ENCODE measurements at regions not wholly inside any gene's neighbourhood (a gene's known extent, or its start where the extent isn't known, plus 50 kb on each side); places are given as distances from the start of the nearest gene placed in this dataset.

DNA sequence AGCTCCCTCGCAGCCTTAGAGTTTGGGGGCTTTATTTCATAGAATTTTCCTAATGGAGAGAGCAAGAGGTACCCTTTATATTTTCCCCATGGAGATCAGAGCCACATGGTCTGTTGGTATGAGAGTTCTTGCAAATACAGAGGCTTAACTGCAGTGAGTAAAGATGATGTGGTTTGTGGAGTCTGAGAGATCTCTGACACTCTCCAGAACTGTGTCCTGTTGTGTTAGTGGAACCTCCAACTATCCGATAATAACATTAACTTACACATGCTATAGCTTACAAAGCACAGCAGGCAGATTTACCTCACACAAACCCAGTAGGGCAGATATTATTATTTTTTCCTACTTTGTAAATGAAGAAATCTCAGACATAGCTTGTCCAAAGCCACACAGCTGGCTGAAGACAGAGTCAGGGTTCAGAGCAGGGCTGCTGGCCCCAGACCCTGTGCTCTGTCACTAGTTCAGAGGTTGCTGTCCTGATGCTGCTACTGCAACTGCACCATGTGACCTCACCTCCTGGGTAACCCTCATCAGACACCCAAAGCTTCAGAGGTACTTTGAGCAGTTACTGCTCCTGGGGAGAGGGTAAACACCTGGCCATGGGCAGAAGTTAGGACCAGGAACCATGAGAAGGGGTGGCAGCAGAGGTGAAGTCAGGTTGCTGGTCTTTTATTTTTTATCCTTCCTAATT, 384.8 kb upstream of the PROX1 start:
- Histone ChIP-seq H3K4me3 (IDR thresholded peaks at IDR 0.05; ENCODE audit: insufficient read depth, low read depth, low read length) (no peak overlapping the region), H3K4me1 (ENCODE audit: low read depth, poor library complexity, severe bottlenecking) (no peaks in the 10 kb centered on the region), H3K4me2 (no peak overlapping the region), H3K27ac (no peak overlapping the region), H4K20me1 (ENCODE audit: insufficient read depth) (no peaks in the 10 kb centered on the region), H3K79me2 (ENCODE audit: insufficient read depth, low read depth) (no peaks in the 10 kb centered on the region), H2AFZ (ENCODE audit: low read depth) (no peak overlapping the region), H3K36me3 (ENCODE audit: insufficient read depth) (no peaks in the 10 kb centered on the region), H3K9ac (no peak overlapping the region), H3K27me3 (ENCODE audit: insufficient read depth, low read depth) (no peaks in the 10 kb centered on the region)
- TF ChIP-seq, protein P1, sequence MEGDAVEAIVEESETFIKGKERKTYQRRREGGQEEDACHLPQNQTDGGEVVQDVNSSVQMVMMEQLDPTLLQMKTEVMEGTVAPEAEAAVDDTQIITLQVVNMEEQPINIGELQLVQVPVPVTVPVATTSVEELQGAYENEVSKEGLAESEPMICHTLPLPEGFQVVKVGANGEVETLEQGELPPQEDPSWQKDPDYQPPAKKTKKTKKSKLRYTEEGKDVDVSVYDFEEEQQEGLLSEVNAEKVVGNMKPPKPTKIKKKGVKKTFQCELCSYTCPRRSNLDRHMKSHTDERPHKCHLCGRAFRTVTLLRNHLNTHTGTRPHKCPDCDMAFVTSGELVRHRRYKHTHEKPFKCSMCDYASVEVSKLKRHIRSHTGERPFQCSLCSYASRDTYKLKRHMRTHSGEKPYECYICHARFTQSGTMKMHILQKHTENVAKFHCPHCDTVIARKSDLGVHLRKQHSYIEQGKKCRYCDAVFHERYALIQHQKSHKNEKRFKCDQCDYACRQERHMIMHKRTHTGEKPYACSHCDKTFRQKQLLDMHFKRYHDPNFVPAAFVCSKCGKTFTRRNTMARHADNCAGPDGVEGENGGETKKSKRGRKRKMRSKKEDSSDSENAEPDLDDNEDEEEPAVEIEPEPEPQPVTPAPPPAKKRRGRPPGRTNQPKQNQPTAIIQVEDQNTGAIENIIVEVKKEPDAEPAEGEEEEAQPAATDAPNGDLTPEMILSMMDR (conservative IDR thresholded peaks at IDR 0.05; ENCODE audit: low read depth, low read length) = no peak

DNA sequence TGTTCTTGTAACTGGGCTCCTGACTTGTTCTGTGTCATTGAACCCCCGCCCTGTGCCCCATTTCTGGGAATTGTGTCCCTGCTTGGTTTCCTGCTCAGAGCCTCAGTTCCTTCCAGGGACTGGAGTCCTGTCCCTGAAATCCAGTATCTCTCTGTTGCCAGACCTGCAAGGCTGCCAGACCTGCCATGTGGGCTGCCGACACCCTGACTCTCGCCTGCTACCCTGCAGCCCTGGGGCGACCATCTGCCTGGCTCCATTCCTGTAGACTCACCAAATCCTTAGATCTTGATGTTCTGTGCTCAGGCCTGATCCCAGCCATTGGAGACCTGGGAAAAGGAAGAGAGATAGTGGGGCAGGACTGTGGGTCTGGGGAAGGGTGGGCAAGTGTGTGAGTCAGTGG, 383.3 kb upstream of the PROX1 start:
- Histone ChIP-seq H3K36me3 (ENCODE audit: insufficient read depth) (no peaks in the 10 kb centered on the region), H4K20me1 (ENCODE audit: insufficient read depth) (no peaks in the 10 kb centered on the region), H3K4me1 (ENCODE audit: low read depth, poor library complexity, severe bottlenecking) (no peaks in the 10 kb centered on the region), H3K27me3 (ENCODE audit: insufficient read depth, low read depth) (no peaks in the 10 kb centered on the region), H3K79me2 (ENCODE audit: insufficient read depth, low read depth) (no peaks in the 10 kb centered on the region), H2AFZ (ENCODE audit: low read depth) (no peak overlapping the region), H3K9ac (no peak overlapping the region), H3K4me2 (no peak overlapping the region), H3K4me3 (IDR thresholded peaks at IDR 0.05; ENCODE audit: insufficient read depth, low read depth, low read length) (no peak overlapping the region), H3K27ac (no peak overlapping the region)
- TF ChIP-seq, protein P1 (conservative IDR thresholded peaks at IDR 0.05; ENCODE audit: low read depth, low read length) = no peak

DNA sequence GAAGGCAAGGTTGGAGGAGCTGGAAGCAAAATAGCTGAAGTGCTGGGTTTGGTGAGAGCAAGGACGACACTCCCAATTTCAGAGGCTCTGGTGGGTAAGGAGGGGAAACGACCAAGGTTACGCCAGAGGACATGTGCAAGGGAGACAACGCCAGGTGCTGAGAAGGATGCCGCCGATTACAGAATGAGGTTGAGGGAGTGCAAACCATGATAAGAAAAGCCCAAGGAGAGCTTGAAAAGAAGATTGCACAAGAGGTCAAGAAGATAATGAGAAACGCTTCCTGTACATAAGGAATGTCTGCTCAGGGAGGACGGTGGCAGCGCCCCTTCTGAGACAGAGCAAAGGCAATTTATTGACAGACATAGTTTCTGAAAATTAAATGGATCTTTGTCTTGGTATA, 382.0 kb upstream of the PROX1 start:
- no peak overlapping the region for H3K9ac ChIP-seq
- no peaks in the 10 kb centered on the region for H3K4me1 ChIP-seq (ENCODE audit: low read depth, poor library complexity, severe bottlenecking)
- no peak overlapping the region for H3K27ac ChIP-seq
- H3K4me3 ChIP-seq (IDR thresholded peaks at IDR 0.05; ENCODE audit: insufficient read depth, low read depth, low read length) = no peak overlapping the region
- H4K20me1 ChIP-seq (ENCODE audit: insufficient read depth) = no peaks in the 10 kb centered on the region
- H3K79me2 ChIP-seq (ENCODE audit: insufficient read depth, low read depth) = no peaks in the 10 kb centered on the region
- H2AFZ ChIP-seq (ENCODE audit: low read depth) = no peak overlapping the region
- H3K4me2 ChIP-seq = no peak overlapping the region
- no peaks in the 10 kb centered on the region for H3K36me3 ChIP-seq (ENCODE audit: insufficient read depth)
- TF ChIP-seq, protein P1 (conservative IDR thresholded peaks at IDR 0.05; ENCODE audit: low read depth, low read length) = no peak
- H3K27me3 ChIP-seq (ENCODE audit: insufficient read depth, low read depth) = no peaks in the 10 kb centered on the region

DNA sequence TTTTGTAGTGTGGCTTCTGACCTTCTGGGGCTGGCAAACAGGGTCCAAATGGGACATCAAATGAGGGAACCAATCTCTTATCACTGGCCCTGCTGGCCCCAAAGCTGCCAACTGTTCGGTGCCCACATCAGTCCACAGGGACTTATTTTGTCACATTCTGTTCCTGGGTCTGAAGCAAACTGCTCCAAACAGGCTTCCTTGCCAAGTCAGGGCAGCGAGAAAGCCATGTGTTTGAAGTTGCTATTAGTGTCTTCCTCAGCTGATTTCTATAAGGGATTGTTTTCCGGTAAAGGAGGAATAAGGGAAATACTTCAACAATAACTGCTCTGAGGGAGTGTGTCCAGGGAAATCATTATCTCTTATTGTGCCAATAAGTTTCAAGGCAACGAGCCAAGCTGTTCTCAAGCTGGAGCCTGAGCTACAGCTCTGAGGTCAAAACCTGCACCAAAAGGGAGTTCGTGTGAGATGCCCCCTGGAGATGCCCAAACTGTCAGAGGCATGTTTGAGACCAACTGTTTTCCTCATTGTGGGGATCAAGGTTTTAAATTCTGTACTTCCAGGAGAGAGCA, 381.4 kb upstream of the PROX1 start:
- no peak overlapping the region for H3K4me3 ChIP-seq (IDR thresholded peaks at IDR 0.05; ENCODE audit: insufficient read depth, low read depth, low read length)
- H3K4me1 ChIP-seq (ENCODE audit: low read depth, poor library complexity, severe bottlenecking) = no peaks in the 10 kb centered on the region
- H4K20me1 ChIP-seq (ENCODE audit: insufficient read depth) = no peaks in the 10 kb centered on the region
- TF ChIP-seq, protein P1 (conservative IDR thresholded peaks at IDR 0.05; ENCODE audit: low read depth, low read length) = no peak
- H3K4me2 ChIP-seq = no peak overlapping the region
- no peaks in the 10 kb centered on the region for H3K36me3 ChIP-seq (ENCODE audit: insufficient read depth)
- H2AFZ ChIP-seq (ENCODE audit: low read depth) = no peak overlapping the region
- no peak overlapping the region for H3K27ac ChIP-seq
- no peaks in the 10 kb centered on the region for H3K79me2 ChIP-seq (ENCODE audit: insufficient read depth, low read depth)
- no peak overlapping the region for H3K9ac ChIP-seq
- no peaks in the 10 kb centered on the region for H3K27me3 ChIP-seq (ENCODE audit: insufficient read depth, low read depth)

Data from KMS-11 (cell line).